Trophoblast cell (in vitro differentiated cells and primary cell): ENCODE measurements at regions not wholly inside any gene's neighbourhood (a gene's known extent, or its start where the extent isn't known, plus 50 kb on each side); places are given as distances from the start of the nearest gene placed in this dataset.
A peak's percentile ranks its signal among the peaks of the same experiment; 100 is the strongest.

Experiments
- DNase-seq, 2 donors: peaks; one replicate each; pipeline ENCODE4 v3.0.0-alpha.2; 2016
- H2AFZ ChIP-seq: 2 replicates; pipeline ENCODE4 v1.6.1; 2013; ENCODE audit warnings: low read length, moderate library complexity, mild to moderate bottlenecking; ENCODE audit not compliant: insufficient read depth, poor library complexity
- H2AK5ac ChIP-seq: 2 replicates; pipeline ENCODE4 v1.6.1; 2013; ENCODE audit warnings: mild to moderate bottlenecking, low read length
- H2BK120ac ChIP-seq: 2 replicates; pipeline ENCODE4 v1.6.1; 2013; ENCODE audit warnings: low read length, mild to moderate bottlenecking, moderate library complexity; ENCODE audit not compliant: insufficient read depth, poor library complexity
- H2BK12ac ChIP-seq: 2 replicates; pipeline ENCODE4 v1.6.1; 2013; ENCODE audit warnings: mild to moderate bottlenecking, low read length, moderate library complexity
- H2BK5ac ChIP-seq: 2 replicates; pipeline ENCODE4 v1.6.1; 2013; ENCODE audit warnings: low read length, low read depth, moderate library complexity, mild to moderate bottlenecking; ENCODE audit not compliant: poor library complexity
- H3K14ac ChIP-seq: 2 replicates; pipeline ENCODE4 v1.6.1; 2013; ENCODE audit warnings: mild to moderate bottlenecking, low read length
- H3K18ac ChIP-seq: 2 replicates; pipeline ENCODE4 v1.6.1; 2013; ENCODE audit warnings: mild to moderate bottlenecking, low read length
- H3K23ac ChIP-seq: 2 replicates; pipeline ENCODE4 v1.6.1; 2013; ENCODE audit warnings: low read length
- H3K27ac ChIP-seq: 2 replicates; pipeline ENCODE4 v1.5.1; 2013; ENCODE audit warnings: low read depth, mild to moderate bottlenecking, inconsistent platforms, low read length, moderate library complexity
- H3K27me3 ChIP-seq: 2 replicates; pipeline ENCODE4 v1.6.1; 2013; ENCODE audit warnings: inconsistent platforms, mild to moderate bottlenecking, low read length, moderate library complexity; ENCODE audit not compliant: insufficient read depth
- H3K36me3 ChIP-seq, 2 experiments: 1 replicate in 1 of 2; 2 replicates in 1 of 2; pipeline ENCODE4 v1.6.1; 2013; ENCODE audit warnings: low read length in 2 of 2, mild to moderate bottlenecking in 2 of 2, moderate library complexity in 1 of 2; ENCODE audit not compliant: insufficient read depth in 2 of 2, control insufficient read depth in 1 of 2
- H3K4ac ChIP-seq: 2 replicates; pipeline ENCODE4 v1.6.1; 2013; ENCODE audit warnings: low read depth, mild to moderate bottlenecking, low read length, moderate library complexity
- H3K4me1 ChIP-seq, 2 experiments: 1 replicate in 1 of 2; 2 replicates in 1 of 2; pipeline ENCODE4 v1.6.1; 2013; ENCODE audit warnings: low read length in 2 of 2, mild to moderate bottlenecking in 2 of 2, moderate library complexity in 1 of 2; ENCODE audit not compliant: insufficient read depth in 2 of 2, control insufficient read depth in 1 of 2
- H3K4me2 ChIP-seq: 2 replicates; pipeline ENCODE4 v1.6.1; 2013; ENCODE audit warnings: inconsistent platforms, mild to moderate bottlenecking, low read length, moderate library complexity
- H3K4me3 ChIP-seq: 2 replicates; pipeline ENCODE4 v1.5.1; 2013; ENCODE audit warnings: mild to moderate bottlenecking, low read depth, low read length, inconsistent platforms
- H3K79me1 ChIP-seq: one replicate; pipeline ENCODE4 v1.6.1; 2013; ENCODE audit warnings: low read length
- H3K79me2 ChIP-seq: 2 replicates; pipeline ENCODE4 v1.6.1; 2013; ENCODE audit warnings: low read length, mild to moderate bottlenecking; ENCODE audit not compliant: control insufficient read depth, insufficient read depth, poor library complexity
- H3K9ac ChIP-seq: 2 replicates; pipeline ENCODE4 v1.6.1; 2013; ENCODE audit warnings: mild to moderate bottlenecking, low read length
- H3K9me3 ChIP-seq: 2 replicates; pipeline ENCODE4 v1.6.1; 2013; ENCODE audit warnings: low read depth, mild to moderate bottlenecking, control low read depth, inconsistent platforms, low read length; ENCODE audit not compliant: insufficient read depth
- H4K12ac ChIP-seq: 2 replicates; pipeline ENCODE4 v1.6.1; 2013; ENCODE audit warnings: low read depth, mild to moderate bottlenecking, low read length, moderate library complexity
- H4K8ac ChIP-seq: 2 replicates; pipeline ENCODE4 v1.6.1; 2013; ENCODE audit warnings: low read depth, mild to moderate bottlenecking, low read length, moderate library complexity
- H4K91ac ChIP-seq: one replicate; pipeline ENCODE4 v1.6.1; 2013; ENCODE audit warnings: low read depth, mild to moderate bottlenecking, low read length, moderate library complexity
- WGBS: extraction: QIAGEN DNeasy Blood & Tissue Kit; methylation state at CpG from one replicate; pipeline ENCODE4 v1.1.7; 2013; ENCODE audit warnings: missing lambda C conversion rate; ENCODE audit not compliant: insufficient read length, insufficient coverage; ENCODE audit errors: extremely low coverage; 5-methylcytosine and 5-hydroxymethylcytosine counted together

- H3K9me3 ChIP-seq, result no peaks in the 10 kb centered on the region
- no peak overlapping the region for H3K9ac ChIP-seq
- H3K4ac ChIP-seq, result no peak overlapping the region
- H2BK12ac ChIP-seq, result no peak overlapping the region
- no peak overlapping the region for H3K14ac ChIP-seq
- H3K36me3 ChIP-seq, result no peaks in the 10 kb centered on the region
- no peak overlapping the region for H3K4me3 ChIP-seq
- H3K4me2 ChIP-seq, result no peak overlapping the region
- H3K4me1 ChIP-seq, result no peaks in the 10 kb centered on the region
- H2AK5ac ChIP-seq, result no peak overlapping the region
- H4K12ac ChIP-seq, result no peak overlapping the region
- no peaks in the 10 kb centered on the region for H3K79me2 ChIP-seq
- no peaks in the 10 kb centered on the region for H3K27me3 ChIP-seq
- WGBS, result no CpG with 5 or more reads among the region's 5 CpGs
- H4K91ac ChIP-seq, result no peak overlapping the region
- H2BK5ac ChIP-seq, result no peak overlapping the region
- H3K18ac ChIP-seq, result no peak overlapping the region
- H3K79me1 ChIP-seq, result no peaks in the 10 kb centered on the region
- H2BK120ac ChIP-seq, result no peak overlapping the region
- no peak overlapping the region for H3K27ac ChIP-seq
- no peak overlapping the region for H3K23ac ChIP-seq
- no peak overlapping the region for H4K8ac ChIP-seq
- peak in 1 of 2 donors; percentile 14 for DNase-seq
- no peak overlapping the region for H2AFZ ChIP-seq
Measured at GRCh38 chr7:120114626-120115025, 158.3 kb upstream of the KCND2 start.

- no peaks in the 10 kb centered on the region for H3K9me3 ChIP-seq
- H4K12ac ChIP-seq, result no peak overlapping the region
- H2AFZ ChIP-seq, result no peak overlapping the region
- H3K23ac ChIP-seq, result no peak overlapping the region
- H2BK12ac ChIP-seq, result no peak overlapping the region
- H3K4me2 ChIP-seq, result no peak overlapping the region
- H3K4ac ChIP-seq, result no peak overlapping the region
- no peak overlapping the region for H4K91ac ChIP-seq
- no peak overlapping the region for H2BK5ac ChIP-seq
- WGBS, result no CpG with 5 or more reads among the region's 1 CpG
- no peak overlapping the region for H3K9ac ChIP-seq
- no peak overlapping the region for H3K27ac ChIP-seq
- H4K8ac ChIP-seq, result no peak overlapping the region
- no peak overlapping the region for H2BK120ac ChIP-seq
- H3K36me3 ChIP-seq, result no peaks in the 10 kb centered on the region
- no peaks in the 10 kb centered on the region for H3K27me3 ChIP-seq
- no peak overlapping the region for H3K18ac ChIP-seq
- DNase-seq, result no peak
- no peak overlapping the region for H2AK5ac ChIP-seq
- H3K79me1 ChIP-seq, result no peaks in the 10 kb centered on the region
- no peak overlapping the region for H3K14ac ChIP-seq
- no peaks in the 10 kb centered on the region for H3K79me2 ChIP-seq
- no peaks in the 10 kb centered on the region for H3K4me1 ChIP-seq
- H3K4me3 ChIP-seq, result no peak overlapping the region
Measured at GRCh38 chr7:120123528-120123927, 149.4 kb upstream of the KCND2 start.

GRCh38 chr7:120131096-120131839 lies 141.7 kb upstream of the KCND2 start:
- no peak overlapping the region for H4K91ac ChIP-seq
- no CpG with 5 or more reads among the region's 5 CpGs for WGBS
- no peak overlapping the region for H3K4me3 ChIP-seq
- no peak overlapping the region for H2BK12ac ChIP-seq
- no peak overlapping the region for H3K14ac ChIP-seq
- no peaks in the 10 kb centered on the region for H3K9me3 ChIP-seq
- no peak overlapping the region for H3K27ac ChIP-seq
- H3K18ac ChIP-seq, result no peak overlapping the region
- H3K79me2 ChIP-seq, result no peaks in the 10 kb centered on the region
- no peaks in the 10 kb centered on the region for H3K79me1 ChIP-seq
- H4K8ac ChIP-seq, result no peak overlapping the region
- no peaks in the 10 kb centered on the region for H3K27me3 ChIP-seq
- no peak overlapping the region for H4K12ac ChIP-seq
- H2AFZ ChIP-seq, result no peak overlapping the region
- no peak overlapping the region for H2BK120ac ChIP-seq
- no peaks in the 10 kb centered on the region for H3K36me3 ChIP-seq
- DNase-seq, result no peak
- H2AK5ac ChIP-seq, result no peak overlapping the region
- no peak overlapping the region for H2BK5ac ChIP-seq
- H3K4me1 ChIP-seq, result no peaks in the 10 kb centered on the region
- no peak overlapping the region for H3K23ac ChIP-seq
- H3K9ac ChIP-seq, result no peak overlapping the region
- no peak overlapping the region for H3K4ac ChIP-seq
- no peak overlapping the region for H3K4me2 ChIP-seq

GRCh38 chr7:120138497-120138896 lies 134.5 kb upstream of the KCND2 start:
- no CpG with 5 or more reads among the region's 1 CpG for WGBS

More at GRCh38 chr7:120138497-120138896, 134.5 kb upstream of the KCND2 start:
- Histone ChIP-seq H2BK120ac (no peak overlapping the region), H2BK12ac (no peak overlapping the region), H2AK5ac (no peak overlapping the region), H3K9ac (no peak overlapping the region), H3K27me3 (no peaks in the 10 kb centered on the region), H2BK5ac (no peak overlapping the region), H3K14ac (no peak overlapping the region), H3K18ac (no peak overlapping the region), H3K4me1 (no peaks in the 10 kb centered on the region), H2AFZ (no peak overlapping the region), H3K36me3 (no peaks in the 10 kb centered on the region), H3K23ac (no peak overlapping the region), H3K79me2 (no peaks in the 10 kb centered on the region), H3K9me3 (no peaks in the 10 kb centered on the region), H3K4me2 (no peak overlapping the region), H3K4me3 (no peak overlapping the region), H3K79me1 (no peaks in the 10 kb centered on the region), H4K8ac (no peak overlapping the region), H4K12ac (no peak overlapping the region), H4K91ac (no peak overlapping the region), H3K4ac (no peak overlapping the region), H3K27ac (no peak overlapping the region)
- no peak for DNase-seq
